Progenitor cell of endocrine pancreas (in vitro differentiated cells): ENCODE measurements at regions not wholly inside any gene's neighbourhood (a gene's known extent, or its start where the extent isn't known, plus 50 kb on each side); places are given as distances from the start of the nearest gene placed in this dataset.

Experiments used
- DNase-seq: peaks from one replicate; pipeline ENCODE4 v3.0.0; 2021; ENCODE audit warnings: low spot score; ENCODE audit not compliant: unreplicated experiment
- H3K27ac Mint-ChIP-seq: 2 replicates; pipeline ENCODE4 v1.8.0; 2021; ENCODE audit warnings: mild to moderate bottlenecking, moderate library complexity, mixed read lengths
- H3K27me3 Mint-ChIP-seq: 2 replicates; pipeline ENCODE4 v1.8.0; 2021; ENCODE audit warnings: mixed read lengths
- H3K36me3 Mint-ChIP-seq: 2 replicates; pipeline ENCODE4 v1.8.0; 2022; ENCODE audit warnings: mixed read lengths; ENCODE audit not compliant: insufficient read depth
- H3K4me1 Mint-ChIP-seq: 2 replicates; pipeline ENCODE4 v1.8.0; 2021; ENCODE audit warnings: low read depth, mixed read lengths
- H3K4me3 Mint-ChIP-seq: 2 replicates; pipeline ENCODE4 v1.8.0; 2021; ENCODE audit warnings: low read depth, mild to moderate bottlenecking, moderate library complexity, mixed read lengths
- H3K9me3 Mint-ChIP-seq: 2 replicates; pipeline ENCODE4 v1.8.0; 2021; ENCODE audit warnings: low read depth, mixed read lengths
- TF ChIP-seq, protein P1 (sequence below): fragments of 200-600 bp; sonication (generic); IDR thresholded peaks from one replicate; pipeline ENCODE4 v1.5.0; 2021; ENCODE audit warnings: antibody characterized with exemption, mild to moderate bottlenecking; ENCODE audit not compliant: unreplicated experiment

DNA sequence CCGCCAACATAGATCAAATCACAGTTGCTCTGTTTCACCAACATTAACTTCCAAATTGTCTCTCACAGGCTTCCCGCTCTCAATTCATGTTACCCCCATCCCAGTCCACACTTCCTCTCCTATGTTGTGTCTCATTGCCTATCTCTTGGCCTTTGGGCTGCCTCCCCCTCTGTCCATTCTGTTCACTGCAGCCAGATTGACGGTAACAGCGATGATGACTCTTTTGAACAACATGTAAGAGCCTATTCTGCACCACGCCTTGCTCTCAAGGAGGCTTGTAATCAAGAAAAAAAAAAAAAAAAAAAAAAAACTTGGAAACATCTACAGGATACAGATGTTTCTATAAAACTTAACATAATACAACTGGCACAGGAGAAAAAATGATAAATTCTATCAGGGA is 77.3 kb upstream of the RMDN2 start:
- H3K4me3 Mint-ChIP-seq, result no peak overlapping the region
- no peaks in the 10 kb centered on the region for H3K36me3 Mint-ChIP-seq
- H3K4me1 Mint-ChIP-seq, result peaks cover 16% of the 10 kb centered on the region
- no peaks in the 10 kb centered on the region for H3K9me3 Mint-ChIP-seq
- H3K27ac Mint-ChIP-seq, result no peak overlapping the region
- TF ChIP-seq, protein P1, sequence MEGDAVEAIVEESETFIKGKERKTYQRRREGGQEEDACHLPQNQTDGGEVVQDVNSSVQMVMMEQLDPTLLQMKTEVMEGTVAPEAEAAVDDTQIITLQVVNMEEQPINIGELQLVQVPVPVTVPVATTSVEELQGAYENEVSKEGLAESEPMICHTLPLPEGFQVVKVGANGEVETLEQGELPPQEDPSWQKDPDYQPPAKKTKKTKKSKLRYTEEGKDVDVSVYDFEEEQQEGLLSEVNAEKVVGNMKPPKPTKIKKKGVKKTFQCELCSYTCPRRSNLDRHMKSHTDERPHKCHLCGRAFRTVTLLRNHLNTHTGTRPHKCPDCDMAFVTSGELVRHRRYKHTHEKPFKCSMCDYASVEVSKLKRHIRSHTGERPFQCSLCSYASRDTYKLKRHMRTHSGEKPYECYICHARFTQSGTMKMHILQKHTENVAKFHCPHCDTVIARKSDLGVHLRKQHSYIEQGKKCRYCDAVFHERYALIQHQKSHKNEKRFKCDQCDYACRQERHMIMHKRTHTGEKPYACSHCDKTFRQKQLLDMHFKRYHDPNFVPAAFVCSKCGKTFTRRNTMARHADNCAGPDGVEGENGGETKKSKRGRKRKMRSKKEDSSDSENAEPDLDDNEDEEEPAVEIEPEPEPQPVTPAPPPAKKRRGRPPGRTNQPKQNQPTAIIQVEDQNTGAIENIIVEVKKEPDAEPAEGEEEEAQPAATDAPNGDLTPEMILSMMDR, result no peak
- DNase-seq, result no peak
- no peaks in the 10 kb centered on the region for H3K27me3 Mint-ChIP-seq

DNA sequence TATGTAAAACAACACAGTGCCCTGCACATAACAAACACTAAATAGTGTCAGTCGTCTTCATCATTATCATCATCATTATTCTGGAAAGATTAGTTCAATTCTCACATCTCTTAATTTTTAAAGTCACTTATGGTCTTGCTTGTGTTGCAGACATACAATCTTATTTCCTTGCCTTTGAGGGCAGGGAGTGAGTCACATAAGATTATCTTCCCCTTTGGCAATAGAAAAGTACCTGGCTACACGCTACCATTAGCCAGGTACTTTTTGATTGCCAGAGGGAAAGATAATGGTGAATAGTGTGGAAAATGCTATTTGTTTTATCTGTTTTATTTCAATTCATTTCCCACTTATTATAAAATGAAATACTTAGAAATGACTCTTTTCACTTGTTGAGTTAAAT is 76.6 kb upstream of the RMDN2 start:
- no peak for DNase-seq
- H3K27ac Mint-ChIP-seq, result no peak overlapping the region

DNA sequence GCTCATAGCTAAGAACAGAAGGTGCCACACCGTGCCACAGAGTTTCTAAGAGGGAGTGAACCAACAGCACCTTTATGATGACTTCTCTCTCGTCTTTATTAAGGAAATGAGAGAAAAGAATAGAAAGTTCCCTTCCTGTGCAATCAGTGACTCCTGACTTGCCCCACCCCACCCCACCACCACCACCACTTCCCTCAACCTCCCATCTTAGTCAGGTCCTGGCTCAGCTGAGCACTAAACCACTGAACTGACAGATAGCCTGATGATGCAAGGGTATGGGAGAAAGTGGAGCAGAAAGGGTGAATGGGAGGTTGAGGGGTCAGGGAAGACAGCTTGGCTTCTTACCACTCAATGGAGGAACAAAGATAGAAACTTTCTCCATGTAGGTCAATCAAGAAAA is 75.2 kb upstream of the RMDN2 start:
- no peaks in the 10 kb centered on the region for H3K36me3 Mint-ChIP-seq
- H3K9me3 Mint-ChIP-seq, result no peaks in the 10 kb centered on the region
- no peaks in the 10 kb centered on the region for H3K27me3 Mint-ChIP-seq
- TF ChIP-seq, protein P1, result no peak
- peaks cover 16% of the 10 kb centered on the region for H3K4me1 Mint-ChIP-seq
- DNase-seq, result no peak
- no peak overlapping the region for H3K4me3 Mint-ChIP-seq
- no peak overlapping the region for H3K27ac Mint-ChIP-seq

More for the DNA sequence above, 76.6 kb upstream of the RMDN2 start:
- no peaks in the 10 kb centered on the region for H3K36me3 Mint-ChIP-seq
- H3K9me3 Mint-ChIP-seq, result no peaks in the 10 kb centered on the region
- no peak overlapping the region for H3K4me3 Mint-ChIP-seq
- TF ChIP-seq, protein P1, result no peak
- peaks cover 16% of the 10 kb centered on the region for H3K4me1 Mint-ChIP-seq
- H3K27me3 Mint-ChIP-seq, result no peaks in the 10 kb centered on the region

DNA sequence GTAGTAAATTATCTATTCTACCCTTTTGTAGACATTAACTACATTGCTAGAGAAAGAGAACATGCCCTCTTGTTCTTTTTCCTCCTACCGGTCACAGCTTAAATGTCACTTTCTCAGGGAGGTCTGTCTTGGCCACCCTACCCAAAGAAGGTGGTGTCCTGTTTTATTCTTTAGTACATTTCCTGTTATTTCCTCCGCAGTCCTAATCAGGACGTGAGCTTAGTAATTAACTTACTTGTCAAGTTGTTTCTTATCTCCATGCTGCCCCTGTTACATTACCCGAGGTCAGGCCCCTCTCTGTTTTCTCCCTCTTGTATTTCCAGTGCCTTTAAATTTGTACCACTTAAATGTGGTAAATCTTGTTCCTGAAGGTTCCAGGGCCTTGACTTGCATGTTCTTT is 73.7 kb upstream of the RMDN2 start:
- Mint-ChIP-seq H3K4me3 (no peak overlapping the region), H3K36me3 (no peaks in the 10 kb centered on the region), H3K9me3 (no peaks in the 10 kb centered on the region), H3K27ac (peak overlapping the region; percentile 80), H3K27me3 (no peaks in the 10 kb centered on the region), H3K4me1 (peaks cover 18% of the 10 kb centered on the region)
- DNase-seq, result no peak
- TF ChIP-seq, protein P1, result peak; percentile 20

DNA sequence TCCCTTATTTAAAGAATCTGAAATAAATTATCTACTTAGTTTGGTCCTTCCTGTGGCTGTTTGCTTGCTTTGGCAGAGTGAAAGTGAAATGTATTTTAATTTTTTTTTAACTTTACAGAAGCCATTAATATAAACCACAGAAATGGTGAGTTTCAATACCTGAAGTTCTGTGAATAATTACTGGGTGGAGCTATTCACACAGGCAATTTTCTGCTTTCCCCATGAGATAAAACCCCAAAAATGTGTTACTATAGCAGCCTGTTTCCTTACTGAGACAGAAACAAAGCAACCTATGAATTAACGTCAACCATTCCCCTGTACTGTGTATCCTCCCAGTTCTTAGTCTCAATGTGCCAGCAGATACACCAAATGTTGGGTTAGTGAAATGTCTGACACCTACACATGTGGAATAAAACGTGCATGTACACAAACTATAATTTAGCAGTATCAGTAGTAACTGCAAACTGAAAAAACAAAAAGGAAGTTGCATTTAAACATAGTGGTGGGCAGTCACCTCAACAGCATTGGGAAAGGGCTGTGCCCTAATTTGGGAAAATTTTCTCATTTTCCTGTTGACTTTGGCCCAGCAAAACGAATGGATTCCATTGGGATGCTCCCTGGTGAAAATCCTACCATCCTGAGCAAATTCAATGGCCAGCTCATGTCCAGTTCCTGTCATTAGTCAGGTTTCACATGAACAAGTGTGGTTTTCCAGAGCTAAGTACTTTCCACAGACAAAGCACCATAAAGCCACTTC is 73.1 kb upstream of the RMDN2 start:
- Mint-ChIP-seq H3K4me1 (peaks cover 21% of the 10 kb centered on the region), H3K36me3 (no peaks in the 10 kb centered on the region), H3K9me3 (no peaks in the 10 kb centered on the region), H3K27ac (peak overlapping the region; percentile 80), H3K4me3 (no peak overlapping the region), H3K27me3 (no peaks in the 10 kb centered on the region)
- no peak for DNase-seq
- TF ChIP-seq, protein P1, result no peak
